GM12878 (cell line): ENCODE measurements at regions not wholly inside any gene's neighbourhood (a gene's known extent, or its start where the extent isn't known, plus 50 kb on each side); places are given as distances from the start of the nearest gene placed in this dataset.

ENCODE experiments used
- ASH2L ChIP-seq: fragments of 300-600, 200-600 bp; sonication (generic); IDR thresholded peaks from 2 replicates; pipeline ENCODE4 v1.6.1; 2017; ENCODE audit warnings: low read depth, mild to moderate bottlenecking, borderline replicate concordance
- E4F1 ChIP-seq: fragments of 450-650 bp; IDR thresholded peaks from 2 replicates; pipeline ENCODE4 v1.6.1; 2018; ENCODE audit warnings: borderline replicate concordance, mild to moderate bottlenecking; ENCODE audit not compliant: partially characterized antibody
- NBN ChIP-seq: fragments of 450-650 bp; IDR thresholded peaks from 2 replicates; pipeline ENCODE4 v1.6.1; 2016
- POLR2AphosphoS5 ChIP-seq: IDR thresholded peaks from 2 replicates; pipeline ENCODE4 v1.6.1; 2011; ENCODE audit warnings: mild to moderate bottlenecking, low read length, inconsistent platforms
- SMAD1 ChIP-seq: fragments of 450-650 bp; IDR thresholded peaks from 2 replicates; pipeline ENCODE4 v1.6.1; 2018; ENCODE audit warnings: mild to moderate bottlenecking, low read depth; ENCODE audit not compliant: partially characterized antibody
- ZBTB33 ChIP-seq: fragments of 450-650 bp; IDR thresholded peaks from 2 replicates; pipeline ENCODE4 v1.6.1; 2017; ENCODE audit warnings: mild to moderate bottlenecking
- TF ChIP-seq, protein P1 (sequence below): IDR thresholded peaks from 2 replicates; pipeline ENCODE4 v1.6.1; 2012; ENCODE audit warnings: mild to moderate bottlenecking, low read depth, low read length

DNA sequence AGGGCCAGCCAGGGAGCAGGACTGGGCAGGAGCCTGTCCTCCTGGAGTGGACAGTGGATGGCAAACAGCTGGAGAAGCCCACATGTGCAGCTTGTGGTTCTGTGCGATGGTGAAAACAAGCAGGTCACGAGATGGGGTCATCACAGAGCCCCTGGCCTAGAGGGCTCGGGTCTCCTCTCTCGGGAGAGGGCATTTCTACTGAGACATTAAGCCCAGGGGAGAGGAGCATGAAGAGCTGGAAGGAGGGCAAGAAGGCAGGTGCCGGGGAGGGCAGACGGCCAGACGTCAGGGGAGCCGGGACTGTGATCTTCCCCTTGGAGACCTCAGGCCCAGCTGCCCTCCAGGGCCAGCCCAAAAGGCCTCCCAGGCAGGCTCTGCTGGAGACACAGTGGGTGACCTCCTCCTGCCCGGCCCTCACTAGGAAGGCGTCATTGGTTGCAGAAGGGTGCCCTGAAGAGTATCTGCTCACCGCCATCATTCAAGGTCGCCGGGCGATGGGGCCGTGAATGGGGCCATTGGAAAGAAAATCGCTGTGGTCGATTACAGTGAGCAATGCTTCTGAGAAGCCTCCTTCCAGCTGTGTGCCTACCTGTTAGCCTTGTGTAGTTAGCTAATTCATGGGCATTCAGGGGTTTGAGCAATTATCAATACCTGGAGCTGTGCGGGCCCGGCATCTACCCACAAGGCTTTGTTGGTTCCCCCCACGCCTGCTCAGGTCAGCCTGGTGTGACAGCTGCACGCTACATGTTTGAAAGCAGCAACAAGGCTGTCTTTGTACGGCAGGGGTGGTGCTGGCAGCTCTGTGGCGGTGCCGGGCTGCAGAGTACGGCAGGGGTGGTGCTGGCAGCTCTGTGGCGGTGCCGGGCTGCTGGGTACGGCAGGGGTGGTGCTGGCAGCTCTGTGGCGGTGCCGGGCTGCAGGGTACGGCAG is 72.3 kb upstream of the ACTRT2 start (continued):
- TF ChIP-seq POLR2AphosphoS5 = no peak
- no peak for TF ChIP-seq ASH2L
- no peak for TF ChIP-seq NBN
- no peak for TF ChIP-seq ZBTB33
- TF ChIP-seq, protein P1, sequence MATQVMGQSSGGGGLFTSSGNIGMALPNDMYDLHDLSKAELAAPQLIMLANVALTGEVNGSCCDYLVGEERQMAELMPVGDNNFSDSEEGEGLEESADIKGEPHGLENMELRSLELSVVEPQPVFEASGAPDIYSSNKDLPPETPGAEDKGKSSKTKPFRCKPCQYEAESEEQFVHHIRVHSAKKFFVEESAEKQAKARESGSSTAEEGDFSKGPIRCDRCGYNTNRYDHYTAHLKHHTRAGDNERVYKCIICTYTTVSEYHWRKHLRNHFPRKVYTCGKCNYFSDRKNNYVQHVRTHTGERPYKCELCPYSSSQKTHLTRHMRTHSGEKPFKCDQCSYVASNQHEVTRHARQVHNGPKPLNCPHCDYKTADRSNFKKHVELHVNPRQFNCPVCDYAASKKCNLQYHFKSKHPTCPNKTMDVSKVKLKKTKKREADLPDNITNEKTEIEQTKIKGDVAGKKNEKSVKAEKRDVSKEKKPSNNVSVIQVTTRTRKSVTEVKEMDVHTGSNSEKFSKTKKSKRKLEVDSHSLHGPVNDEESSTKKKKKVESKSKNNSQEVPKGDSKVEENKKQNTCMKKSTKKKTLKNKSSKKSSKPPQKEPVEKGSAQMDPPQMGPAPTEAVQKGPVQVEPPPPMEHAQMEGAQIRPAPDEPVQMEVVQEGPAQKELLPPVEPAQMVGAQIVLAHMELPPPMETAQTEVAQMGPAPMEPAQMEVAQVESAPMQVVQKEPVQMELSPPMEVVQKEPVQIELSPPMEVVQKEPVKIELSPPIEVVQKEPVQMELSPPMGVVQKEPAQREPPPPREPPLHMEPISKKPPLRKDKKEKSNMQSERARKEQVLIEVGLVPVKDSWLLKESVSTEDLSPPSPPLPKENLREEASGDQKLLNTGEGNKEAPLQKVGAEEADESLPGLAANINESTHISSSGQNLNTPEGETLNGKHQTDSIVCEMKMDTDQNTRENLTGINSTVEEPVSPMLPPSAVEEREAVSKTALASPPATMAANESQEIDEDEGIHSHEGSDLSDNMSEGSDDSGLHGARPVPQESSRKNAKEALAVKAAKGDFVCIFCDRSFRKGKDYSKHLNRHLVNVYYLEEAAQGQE = no peak
- TF ChIP-seq E4F1 = no peak
- no peak for TF ChIP-seq SMAD1
